ENCODE measurements at regions not wholly inside any gene's neighbourhood (a gene's known extent, or its start where the extent isn't known, plus 50 kb on each side); places are given as distances from the start of the nearest gene placed in this dataset.

- H3K4me3 ChIP-seq: no peak overlapping the region
- no peaks in the 10 kb centered on the region for H3K27me3 ChIP-seq
- no peak for DNase-seq (ENCODE audit: low read depth in 1 of 2, low spot score in 1 of 2)
- no peak overlapping the region for H3K27ac ChIP-seq
- no peak for TF ChIP-seq CTCF (IDR thresholded peaks at IDR 0.05; ENCODE audit: low read depth, low read length)
- no peaks in the 10 kb centered on the region for H3K36me3 ChIP-seq
- H3K4me1 ChIP-seq (ENCODE audit: low read depth): no peaks in the 10 kb centered on the region
- no peaks in the 10 kb centered on the region for H3K9me3 ChIP-seq (ENCODE audit: low read depth)
Measured at GRCh38 chr5:5967373-5967772, 411.0 kb downstream of the MED10 start.

- no peaks in the 10 kb centered on the region for H3K9me3 ChIP-seq (ENCODE audit: low read depth)
- no peaks in the 10 kb centered on the region for H3K4me1 ChIP-seq (ENCODE audit: low read depth)
- no peaks in the 10 kb centered on the region for H3K36me3 ChIP-seq
- no peak for TF ChIP-seq CTCF (IDR thresholded peaks at IDR 0.05; ENCODE audit: low read depth, low read length)
- no peak overlapping the region for H3K4me3 ChIP-seq
- no peak overlapping the region for H3K27ac ChIP-seq
- no peak for DNase-seq (ENCODE audit: low read depth in 1 of 2, low spot score in 1 of 2)
- no peaks in the 10 kb centered on the region for H3K27me3 ChIP-seq
Measured at GRCh38 chr5:5965132-5965531, 413.2 kb downstream of the MED10 start.

GRCh38 chr5:5964347-5964746, 414.0 kb downstream of the MED10 start:
- no peak for DNase-seq (ENCODE audit: low read depth in 1 of 2, low spot score in 1 of 2)
- H3K36me3 ChIP-seq: no peaks in the 10 kb centered on the region
- no peaks in the 10 kb centered on the region for H3K4me1 ChIP-seq (ENCODE audit: low read depth)
- no peak overlapping the region for H3K27ac ChIP-seq
- no peaks in the 10 kb centered on the region for H3K9me3 ChIP-seq (ENCODE audit: low read depth)
- TF ChIP-seq CTCF (IDR thresholded peaks at IDR 0.05; ENCODE audit: low read depth, low read length): no peak
- H3K27me3 ChIP-seq: no peaks in the 10 kb centered on the region
- H3K4me3 ChIP-seq: no peak overlapping the region

- Histone ChIP-seq H3K27me3 (no peaks in the 10 kb centered on the region), H3K4me3 (no peak overlapping the region), H3K27ac (no peak overlapping the region), H3K9me3 (ENCODE audit: low read depth) (no peaks in the 10 kb centered on the region), H3K36me3 (no peaks in the 10 kb centered on the region), H3K4me1 (ENCODE audit: low read depth) (no peaks in the 10 kb centered on the region)
- no peak for TF ChIP-seq CTCF (IDR thresholded peaks at IDR 0.05; ENCODE audit: low read depth, low read length)
- DNase-seq (ENCODE audit: low read depth in 1 of 2, low spot score in 1 of 2): no peak
Measured at GRCh38 chr5:5957737-5958136, 420.6 kb downstream of the MED10 start.

GRCh38 chr5:5954275-5954598, 424.1 kb downstream of the MED10 start:
- no peaks in the 10 kb centered on the region for H3K9me3 ChIP-seq (ENCODE audit: low read depth)
- H3K4me1 ChIP-seq (ENCODE audit: low read depth): no peaks in the 10 kb centered on the region
- no peak overlapping the region for H3K27ac ChIP-seq
- no peak for DNase-seq (ENCODE audit: low read depth in 1 of 2, low spot score in 1 of 2)
- TF ChIP-seq CTCF (IDR thresholded peaks at IDR 0.05; ENCODE audit: low read depth, low read length): no peak
- no peaks in the 10 kb centered on the region for H3K36me3 ChIP-seq
- no peaks in the 10 kb centered on the region for H3K27me3 ChIP-seq
- H3K4me3 ChIP-seq: no peak overlapping the region

Measured in cardiac muscle cell (in vitro differentiated cells and primary cell).